Astrocyte (in vitro differentiated cells and primary cell): ENCODE measurements at regions not wholly inside any gene's neighbourhood (a gene's known extent, or its start where the extent isn't known, plus 50 kb on each side); places are given as distances from the start of the nearest gene placed in this dataset.
"Not testable (repeated sequence)": the region's sequence is repeated elsewhere in the genome, so short reads cannot be mapped to it uniquely, and the experiment has no call there.

Experiments
- DNase-seq: peaks from one replicate; pipeline ENCODE4 v3.0.0-alpha.2; 2010; ENCODE audit warnings: low read depth
- FAIRE-seq: peaks from 2 replicates; lab custom pipeline; 2011; peaks lifted over from hg19 to GRCh38; lab: Jason Lieb, UNC
- H2AFZ ChIP-seq: 2 replicates; pipeline ENCODE4 v1.6.0; 2012; ENCODE audit warnings: low read depth, low read length, inconsistent platforms
- H3K27ac ChIP-seq: 2 replicates; pipeline ENCODE4 v1.5.1; 2011; ENCODE audit warnings: low read depth, low read length, inconsistent platforms
- H3K27me3 ChIP-seq: 2 replicates; pipeline ENCODE4 v1.6.0; 2011; ENCODE audit warnings: low read length, inconsistent platforms; ENCODE audit not compliant: insufficient read depth
- H3K36me3 ChIP-seq: 2 replicates; pipeline ENCODE4 v1.5.1; 2011; ENCODE audit warnings: low read length, inconsistent platforms; ENCODE audit not compliant: insufficient read depth
- H3K4me1 ChIP-seq: 2 replicates; pipeline ENCODE4 v1.5.1; 2011; ENCODE audit warnings: low read length, inconsistent platforms; ENCODE audit not compliant: insufficient read depth
- H3K4me2 ChIP-seq: 2 replicates; pipeline ENCODE4 v1.6.0; 2012; ENCODE audit warnings: low read length, inconsistent platforms
- H3K4me3 ChIP-seq: 2 replicates; pipeline ENCODE4 v1.5.1; 2011; ENCODE audit warnings: low read depth, mild to moderate bottlenecking, low read length, inconsistent platforms; ENCODE audit not compliant: insufficient read depth
- H3K79me2 ChIP-seq: 2 replicates; pipeline ENCODE4 v1.6.0; 2012; ENCODE audit warnings: mild to moderate bottlenecking, low read length, inconsistent platforms; ENCODE audit not compliant: insufficient read depth
- H3K9ac ChIP-seq: 2 replicates; pipeline ENCODE4 v1.6.0; 2012; ENCODE audit warnings: mild to moderate bottlenecking, low read length, inconsistent platforms
- H3K9me3 ChIP-seq: 2 replicates; pipeline ENCODE4 v1.5.1; 2012; ENCODE audit warnings: low read depth, mild to moderate bottlenecking, low read length, inconsistent platforms; ENCODE audit not compliant: insufficient read depth
- H4K20me1 ChIP-seq: 2 replicates; pipeline ENCODE4 v1.6.0; 2012; ENCODE audit warnings: low read length, inconsistent platforms; ENCODE audit not compliant: insufficient read depth
- H3K27ac Mint-ChIP-seq: one replicate; pipeline ENCODE4 v1.8.0; 2021; ENCODE audit warnings: mild to moderate bottlenecking, mixed read lengths; ENCODE audit not compliant: unreplicated experiment
- H3K27me3 Mint-ChIP-seq: one replicate; pipeline ENCODE4 v1.8.0; 2021; ENCODE audit warnings: low read depth, mixed read lengths; ENCODE audit not compliant: unreplicated experiment
- H3K36me3 Mint-ChIP-seq: one replicate; pipeline ENCODE4 v1.8.0; 2021; ENCODE audit warnings: low read depth, mixed read lengths; ENCODE audit not compliant: unreplicated experiment
- H3K4me1 Mint-ChIP-seq: one replicate; pipeline ENCODE4 v1.8.0; 2021; ENCODE audit warnings: low read depth, mixed read lengths; ENCODE audit not compliant: unreplicated experiment
- H3K4me3 Mint-ChIP-seq: one replicate; pipeline ENCODE4 v1.8.0; 2021; ENCODE audit warnings: mild to moderate bottlenecking, moderate library complexity, mixed read lengths; ENCODE audit not compliant: unreplicated experiment
- H3K9me3 Mint-ChIP-seq: one replicate; pipeline ENCODE4 v1.8.0; 2021; ENCODE audit warnings: mild to moderate bottlenecking, mixed read lengths; ENCODE audit not compliant: unreplicated experiment
- EZH2 ChIP-seq: IDR thresholded peaks from 2 replicates; pipeline ENCODE4 v1.6.1; 2012; ENCODE audit warnings: mild to moderate bottlenecking, low read length, inconsistent platforms; ENCODE audit not compliant: insufficient read depth
- TF ChIP-seq, protein P1 (sequence below): IDR thresholded peaks from 2 replicates; pipeline ENCODE4 v1.5.1; 2011; ENCODE audit warnings: low read depth, mild to moderate bottlenecking, inconsistent platforms, low read length, moderate library complexity; ENCODE audit not compliant: insufficient read depth

DNA sequence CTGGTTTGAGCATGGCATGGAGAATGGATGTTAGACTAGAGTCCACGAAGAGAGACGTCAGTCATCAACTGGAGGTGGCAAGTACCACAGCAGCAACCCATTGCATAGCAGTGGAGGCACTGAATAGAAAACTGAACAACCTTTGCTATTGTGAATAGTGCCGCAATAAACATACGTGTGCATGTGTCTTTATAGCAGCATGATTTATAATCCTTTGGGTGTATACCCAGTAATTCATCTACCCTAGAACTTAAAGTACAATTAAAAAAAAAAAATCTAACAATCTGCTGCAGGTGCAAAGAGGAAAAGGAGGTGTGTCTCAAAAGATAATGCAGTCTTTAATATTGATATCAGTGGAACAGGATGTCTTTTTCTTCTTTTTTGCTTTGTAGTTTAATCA lies 443.4 kb upstream of the ISX start:
- Histone ChIP-seq H3K4me3 (no peak overlapping the region), H3K4me2 (no peak overlapping the region), H3K79me2 (no peaks in the 10 kb centered on the region), H4K20me1 (no peaks in the 10 kb centered on the region), H3K9me3 (peaks cover 5% of the 10 kb centered on the region), H3K27ac (no peak overlapping the region), H3K9ac (no peak overlapping the region), H3K4me1 (no peaks in the 10 kb centered on the region), H2AFZ (no peak overlapping the region), H3K27me3 (no peaks in the 10 kb centered on the region), H3K36me3 (no peaks in the 10 kb centered on the region)
- Mint-ChIP-seq H3K9me3 (peaks cover 9% of the 10 kb centered on the region), H3K4me3 (no peak overlapping the region), H3K27me3 (no peaks in the 10 kb centered on the region), H3K36me3 (no peaks in the 10 kb centered on the region), H3K27ac (no peak overlapping the region), H3K4me1 (no peaks in the 10 kb centered on the region)
- TF ChIP-seq, protein P1, sequence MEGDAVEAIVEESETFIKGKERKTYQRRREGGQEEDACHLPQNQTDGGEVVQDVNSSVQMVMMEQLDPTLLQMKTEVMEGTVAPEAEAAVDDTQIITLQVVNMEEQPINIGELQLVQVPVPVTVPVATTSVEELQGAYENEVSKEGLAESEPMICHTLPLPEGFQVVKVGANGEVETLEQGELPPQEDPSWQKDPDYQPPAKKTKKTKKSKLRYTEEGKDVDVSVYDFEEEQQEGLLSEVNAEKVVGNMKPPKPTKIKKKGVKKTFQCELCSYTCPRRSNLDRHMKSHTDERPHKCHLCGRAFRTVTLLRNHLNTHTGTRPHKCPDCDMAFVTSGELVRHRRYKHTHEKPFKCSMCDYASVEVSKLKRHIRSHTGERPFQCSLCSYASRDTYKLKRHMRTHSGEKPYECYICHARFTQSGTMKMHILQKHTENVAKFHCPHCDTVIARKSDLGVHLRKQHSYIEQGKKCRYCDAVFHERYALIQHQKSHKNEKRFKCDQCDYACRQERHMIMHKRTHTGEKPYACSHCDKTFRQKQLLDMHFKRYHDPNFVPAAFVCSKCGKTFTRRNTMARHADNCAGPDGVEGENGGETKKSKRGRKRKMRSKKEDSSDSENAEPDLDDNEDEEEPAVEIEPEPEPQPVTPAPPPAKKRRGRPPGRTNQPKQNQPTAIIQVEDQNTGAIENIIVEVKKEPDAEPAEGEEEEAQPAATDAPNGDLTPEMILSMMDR: no peak
- TF ChIP-seq EZH2: no peak
- FAIRE-seq (no peak), DNase-seq (no peak)

DNA sequence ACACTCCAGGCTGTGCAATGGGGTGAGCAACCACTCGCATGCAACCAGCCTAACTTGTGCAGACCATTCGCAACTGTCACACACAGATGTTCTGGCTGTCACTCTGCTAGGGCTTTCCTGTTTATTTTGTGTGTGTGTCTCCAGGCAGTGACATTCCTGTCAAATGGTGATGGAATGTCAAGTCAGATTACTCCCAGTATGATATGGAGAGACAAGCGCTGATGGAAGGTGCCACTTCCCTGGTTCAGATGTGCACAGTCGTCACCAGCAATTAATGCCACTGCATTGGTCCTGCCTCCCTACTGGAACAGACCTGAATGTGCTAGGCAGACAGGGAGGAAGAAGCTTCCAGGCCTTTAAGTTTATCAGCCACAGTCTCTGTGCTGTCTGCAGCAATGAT lies 442.4 kb upstream of the ISX start:
- H3K27me3 Mint-ChIP-seq: no peaks in the 10 kb centered on the region
- Histone ChIP-seq H3K79me2 (no peaks in the 10 kb centered on the region), H3K9ac (no peak overlapping the region), H4K20me1 (no peaks in the 10 kb centered on the region), H3K4me1 (no peaks in the 10 kb centered on the region), H3K4me2 (no peak overlapping the region), H3K36me3 (no peaks in the 10 kb centered on the region), H3K27me3 (no peaks in the 10 kb centered on the region), H3K27ac (no peak overlapping the region), H3K9me3 (peaks cover 6% of the 10 kb centered on the region), H2AFZ (no peak overlapping the region), H3K4me3 (no peak overlapping the region)
- FAIRE-seq (no peak), DNase-seq (no peak)
- TF ChIP-seq, protein P1: no peak
- TF ChIP-seq EZH2: no peak
- no peaks in the 10 kb centered on the region for H3K4me1 Mint-ChIP-seq
- H3K4me3 Mint-ChIP-seq: no peak overlapping the region
- H3K36me3 Mint-ChIP-seq: no peaks in the 10 kb centered on the region
- H3K27ac Mint-ChIP-seq: no peak overlapping the region
- H3K9me3 Mint-ChIP-seq: peaks cover 9% of the 10 kb centered on the region

- H2AFZ ChIP-seq, H3K9me3 ChIP-seq, H3K9me3 Mint-ChIP-seq, FAIRE-seq, H4K20me1 ChIP-seq, H3K36me3 ChIP-seq, H3K27me3 Mint-ChIP-seq, H3K27ac ChIP-seq, H3K27ac Mint-ChIP-seq, H3K4me1 ChIP-seq, DNase-seq, H3K9ac ChIP-seq, H3K36me3 Mint-ChIP-seq, H3K4me2 ChIP-seq, H3K4me1 Mint-ChIP-seq, H3K27me3 ChIP-seq, H3K4me3 Mint-ChIP-seq, H3K4me3 ChIP-seq, H3K79me2 ChIP-seq: not testable (repeated sequence)
Observed at GRCh38 chr22:34625892-34626291, 440.1 kb upstream of the ISX start.
